ENCODE measurements at regions not wholly inside any gene's neighbourhood (a gene's known extent, or its start where the extent isn't known, plus 50 kb on each side); places are given as distances from the start of the nearest gene placed in this dataset.

DNA sequence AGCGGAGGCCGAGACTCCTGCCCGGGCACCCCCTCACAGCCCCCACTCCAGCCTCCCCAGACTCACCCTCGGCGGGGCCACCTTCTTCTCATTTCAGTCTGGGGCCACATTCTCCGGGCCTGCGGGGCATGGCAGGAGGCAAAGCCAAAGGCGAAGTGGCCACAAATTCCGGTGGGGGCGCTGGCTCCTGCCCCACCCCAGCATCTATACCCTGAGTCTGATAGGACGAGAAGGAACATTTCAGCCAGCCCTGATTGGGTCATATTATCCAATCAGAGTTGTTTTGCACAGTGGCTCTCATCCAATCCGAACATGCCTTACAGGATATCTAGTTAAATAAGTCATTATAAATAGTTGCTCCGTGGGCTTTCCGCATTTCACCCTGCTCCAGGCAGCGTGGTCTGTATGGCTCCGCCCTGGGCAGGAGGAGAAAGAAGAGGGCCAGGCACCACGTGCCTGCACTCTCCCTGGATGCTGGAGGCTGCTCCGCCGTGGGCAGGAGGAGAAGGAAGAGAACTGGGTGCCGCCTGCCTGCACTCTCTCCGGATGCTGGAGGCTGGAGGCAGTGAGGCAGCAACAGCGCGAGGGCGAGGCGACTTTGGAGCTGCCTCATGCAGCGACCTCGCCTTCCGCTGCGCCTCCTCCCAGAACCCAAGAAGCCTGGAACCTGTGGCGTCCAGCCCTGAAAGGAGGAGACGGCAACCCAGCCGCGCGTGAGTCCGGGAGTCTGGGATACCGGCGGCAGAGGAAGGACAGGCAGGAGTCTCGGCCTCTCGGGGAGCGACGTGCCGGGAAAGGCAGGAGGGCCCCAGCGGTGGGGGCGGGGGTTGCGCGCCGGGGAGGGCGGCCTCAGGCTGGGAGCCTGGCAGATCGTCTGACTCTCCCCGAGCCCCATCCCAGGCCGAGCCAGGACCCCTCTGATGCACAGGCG lies 162.9 kb downstream of the ZNF33B start (continued):
- TF ChIP-seq, protein P1, sequence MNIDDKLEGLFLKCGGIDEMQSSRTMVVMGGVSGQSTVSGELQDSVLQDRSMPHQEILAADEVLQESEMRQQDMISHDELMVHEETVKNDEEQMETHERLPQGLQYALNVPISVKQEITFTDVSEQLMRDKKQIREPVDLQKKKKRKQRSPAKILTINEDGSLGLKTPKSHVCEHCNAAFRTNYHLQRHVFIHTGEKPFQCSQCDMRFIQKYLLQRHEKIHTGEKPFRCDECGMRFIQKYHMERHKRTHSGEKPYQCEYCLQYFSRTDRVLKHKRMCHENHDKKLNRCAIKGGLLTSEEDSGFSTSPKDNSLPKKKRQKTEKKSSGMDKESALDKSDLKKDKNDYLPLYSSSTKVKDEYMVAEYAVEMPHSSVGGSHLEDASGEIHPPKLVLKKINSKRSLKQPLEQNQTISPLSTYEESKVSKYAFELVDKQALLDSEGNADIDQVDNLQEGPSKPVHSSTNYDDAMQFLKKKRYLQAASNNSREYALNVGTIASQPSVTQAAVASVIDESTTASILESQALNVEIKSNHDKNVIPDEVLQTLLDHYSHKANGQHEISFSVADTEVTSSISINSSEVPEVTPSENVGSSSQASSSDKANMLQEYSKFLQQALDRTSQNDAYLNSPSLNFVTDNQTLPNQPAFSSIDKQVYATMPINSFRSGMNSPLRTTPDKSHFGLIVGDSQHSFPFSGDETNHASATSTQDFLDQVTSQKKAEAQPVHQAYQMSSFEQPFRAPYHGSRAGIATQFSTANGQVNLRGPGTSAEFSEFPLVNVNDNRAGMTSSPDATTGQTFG (tag by site-specific recombination; IDR thresholded peaks at IDR 0.05; ENCODE audit: borderline replicate concordance), result no peak
- TF ChIP-seq SP2 (tag by site-specific recombination; IDR thresholded peaks at IDR 0.05) (peak; percentile 47; the same call in 1 of the 2 replicates), ZNF830 (tag by site-specific recombination; IDR thresholded peaks at IDR 0.05; ENCODE audit: low read depth) (no peak), ZNF157 (tag by site-specific recombination; IDR thresholded peaks at IDR 0.05) (no peak), GLIS1 (tag by site-specific recombination; IDR thresholded peaks at IDR 0.05) (peak; percentile 59), ZNF600 (tag by site-specific recombination; IDR thresholded peaks at IDR 0.05) (peak; percentile 11; the same call in 1 of the 2 replicates), OVOL3 (tag by site-specific recombination; IDR thresholded peaks at IDR 0.05) (no peak), ZNF169 (tag by site-specific recombination; IDR thresholded peaks at IDR 0.05) (no peak), ZNF10 (tag by site-specific recombination; IDR thresholded peaks at IDR 0.05) (no peak), ZBTB48 (tag by site-specific recombination; IDR thresholded peaks at IDR 0.05) (no peak), ZNF473 (tag by site-specific recombination; IDR thresholded peaks at IDR 0.05) (no peak), YY2 (tag by site-specific recombination; IDR thresholded peaks at IDR 0.05) (no peak), TRIM28 (IDR thresholded peaks at IDR 0.05; ENCODE audit: borderline replicate concordance, low read length) (no peak), KLF1 (tag by site-specific recombination; IDR thresholded peaks at IDR 0.05) (no peak), ZNF571 (tag by site-specific recombination; IDR thresholded peaks at IDR 0.05) (no peak), PRDM1 (tag by site-specific recombination; IDR thresholded peaks at IDR 0.05) (no peak), ZNF175 (tag by site-specific recombination; IDR thresholded peaks at IDR 0.05) (no peak), TCF7L2 (IDR thresholded peaks at IDR 0.05; ENCODE audit: borderline replicate concordance, low read depth, low read length) (no peak), ZNF274 (IDR thresholded peaks at IDR 0.05; ENCODE audit: low read length) (no peak), ZNF274 (tag by site-specific recombination; IDR thresholded peaks at IDR 0.05; ENCODE audit: borderline replicate concordance) (no peak), ZNF529 (tag by site-specific recombination; IDR thresholded peaks at IDR 0.05; ENCODE audit: insufficient replicate concordance) (no peak), GFI1B (tag by site-specific recombination; IDR thresholded peaks at IDR 0.05) (no peak), ZNF768 (tag by site-specific recombination; IDR thresholded peaks at IDR 0.05) (no peak)
- TF ChIP-seq, protein P2, sequence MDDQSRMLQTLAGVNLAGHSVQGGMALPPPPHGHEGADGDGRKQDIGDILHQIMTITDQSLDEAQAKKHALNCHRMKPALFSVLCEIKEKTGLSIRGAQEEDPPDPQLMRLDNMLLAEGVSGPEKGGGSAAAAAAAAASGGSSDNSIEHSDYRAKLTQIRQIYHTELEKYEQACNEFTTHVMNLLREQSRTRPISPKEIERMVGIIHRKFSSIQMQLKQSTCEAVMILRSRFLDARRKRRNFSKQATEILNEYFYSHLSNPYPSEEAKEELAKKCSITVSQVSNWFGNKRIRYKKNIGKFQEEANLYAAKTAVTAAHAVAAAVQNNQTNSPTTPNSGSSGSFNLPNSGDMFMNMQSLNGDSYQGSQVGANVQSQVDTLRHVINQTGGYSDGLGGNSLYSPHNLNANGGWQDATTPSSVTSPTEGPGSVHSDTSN (CRISPR knock-in tag; IDR thresholded peaks at IDR 0.05), result no peak
- TF ChIP-seq, protein P3, sequence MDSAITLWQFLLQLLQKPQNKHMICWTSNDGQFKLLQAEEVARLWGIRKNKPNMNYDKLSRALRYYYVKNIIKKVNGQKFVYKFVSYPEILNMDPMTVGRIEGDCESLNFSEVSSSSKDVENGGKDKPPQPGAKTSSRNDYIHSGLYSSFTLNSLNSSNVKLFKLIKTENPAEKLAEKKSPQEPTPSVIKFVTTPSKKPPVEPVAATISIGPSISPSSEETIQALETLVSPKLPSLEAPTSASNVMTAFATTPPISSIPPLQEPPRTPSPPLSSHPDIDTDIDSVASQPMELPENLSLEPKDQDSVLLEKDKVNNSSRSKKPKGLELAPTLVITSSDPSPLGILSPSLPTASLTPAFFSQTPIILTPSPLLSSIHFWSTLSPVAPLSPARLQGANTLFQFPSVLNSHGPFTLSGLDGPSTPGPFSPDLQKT (IDR thresholded peaks at IDR 0.05; ENCODE audit: borderline replicate concordance, low read depth, low read length), result no peak
- TF ChIP-seq, protein P4, sequence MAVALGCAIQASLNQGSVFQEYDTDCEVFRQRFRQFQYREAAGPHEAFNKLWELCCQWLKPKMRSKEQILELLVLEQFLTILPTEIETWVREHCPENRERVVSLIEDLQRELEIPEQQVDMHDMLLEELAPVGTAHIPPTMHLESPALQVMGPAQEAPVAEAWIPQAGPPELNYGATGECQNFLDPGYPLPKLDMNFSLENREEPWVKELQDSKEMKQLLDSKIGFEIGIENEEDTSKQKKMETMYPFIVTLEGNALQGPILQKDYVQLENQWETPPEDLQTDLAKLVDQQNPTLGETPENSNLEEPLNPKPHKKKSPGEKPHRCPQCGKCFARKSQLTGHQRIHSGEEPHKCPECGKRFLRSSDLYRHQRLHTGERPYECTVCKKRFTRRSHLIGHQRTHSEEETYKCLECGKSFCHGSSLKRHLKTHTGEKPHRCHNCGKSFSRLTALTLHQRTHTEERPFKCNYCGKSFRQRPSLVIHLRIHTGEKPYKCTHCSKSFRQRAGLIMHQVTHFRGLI (tag by site-specific recombination; IDR thresholded peaks at IDR 0.05), result no peak
- TF ChIP-seq, protein P5, sequence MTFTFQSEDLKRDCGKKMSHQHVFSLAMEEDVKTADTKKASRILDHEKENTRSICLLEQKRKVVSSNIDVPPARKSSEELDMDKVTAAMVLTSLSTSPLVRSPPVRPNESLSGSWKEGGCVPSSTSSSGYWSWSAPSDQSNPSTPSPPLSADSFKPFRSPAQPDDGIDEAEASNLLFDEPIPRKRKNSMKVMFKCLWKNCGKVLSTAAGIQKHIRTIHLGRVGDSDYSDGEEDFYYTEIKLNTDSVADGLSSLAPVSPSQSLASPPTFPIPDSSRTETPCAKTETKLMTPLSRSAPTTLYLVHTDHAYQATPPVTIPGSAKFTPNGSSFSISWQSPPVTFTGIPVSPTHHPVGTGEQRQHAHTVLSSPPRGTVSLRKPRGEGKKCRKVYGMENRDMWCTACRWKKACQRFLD (tag by site-specific recombination; IDR thresholded peaks at IDR 0.05), result no peak
- TF ChIP-seq, protein P6, sequence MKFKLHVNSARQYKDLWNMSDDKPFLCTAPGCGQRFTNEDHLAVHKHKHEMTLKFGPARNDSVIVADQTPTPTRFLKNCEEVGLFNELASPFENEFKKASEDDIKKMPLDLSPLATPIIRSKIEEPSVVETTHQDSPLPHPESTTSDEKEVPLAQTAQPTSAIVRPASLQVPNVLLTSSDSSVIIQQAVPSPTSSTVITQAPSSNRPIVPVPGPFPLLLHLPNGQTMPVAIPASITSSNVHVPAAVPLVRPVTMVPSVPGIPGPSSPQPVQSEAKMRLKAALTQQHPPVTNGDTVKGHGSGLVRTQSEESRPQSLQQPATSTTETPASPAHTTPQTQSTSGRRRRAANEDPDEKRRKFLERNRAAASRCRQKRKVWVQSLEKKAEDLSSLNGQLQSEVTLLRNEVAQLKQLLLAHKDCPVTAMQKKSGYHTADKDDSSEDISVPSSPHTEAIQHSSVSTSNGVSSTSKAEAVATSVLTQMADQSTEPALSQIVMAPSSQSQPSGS (tag by site-specific recombination; IDR thresholded peaks at IDR 0.05; ENCODE audit: low read depth), result no peak
